HG03378 (cell line): ENCODE measurements at regions not wholly inside any gene's neighbourhood (a gene's known extent, or its start where the extent isn't known, plus 50 kb on each side); places are given as distances from the start of the nearest gene placed in this dataset.

Source experiments
- ATAC-seq: cut with Tn5 transposase; IDR thresholded peaks from one replicate; pipeline ENCODE4 v1.9.1; 2021; ENCODE audit warnings: mild to moderate bottlenecking, moderate library complexity; ENCODE audit not compliant: unreplicated experiment

DNA sequence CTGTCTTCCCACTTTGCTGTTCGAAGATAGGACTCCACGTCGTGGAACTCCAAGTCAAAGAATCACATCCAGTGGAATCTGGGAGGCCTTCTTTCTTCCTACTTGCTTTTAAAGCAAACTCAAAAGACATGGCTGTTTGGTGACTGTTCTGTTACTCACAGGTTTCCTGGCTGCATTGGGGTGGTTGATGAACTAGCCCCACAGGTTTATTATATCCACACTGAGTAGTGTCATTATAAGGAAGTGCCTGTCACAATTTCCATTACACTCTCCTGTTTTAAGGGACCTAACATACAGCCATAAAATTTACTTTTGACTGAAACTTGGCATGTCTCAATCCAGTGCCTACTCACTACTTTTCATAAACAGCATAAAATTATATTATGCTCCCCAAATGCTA is 287.3 kb upstream of the SP4 start:
- no peak for ATAC-seq

DNA sequence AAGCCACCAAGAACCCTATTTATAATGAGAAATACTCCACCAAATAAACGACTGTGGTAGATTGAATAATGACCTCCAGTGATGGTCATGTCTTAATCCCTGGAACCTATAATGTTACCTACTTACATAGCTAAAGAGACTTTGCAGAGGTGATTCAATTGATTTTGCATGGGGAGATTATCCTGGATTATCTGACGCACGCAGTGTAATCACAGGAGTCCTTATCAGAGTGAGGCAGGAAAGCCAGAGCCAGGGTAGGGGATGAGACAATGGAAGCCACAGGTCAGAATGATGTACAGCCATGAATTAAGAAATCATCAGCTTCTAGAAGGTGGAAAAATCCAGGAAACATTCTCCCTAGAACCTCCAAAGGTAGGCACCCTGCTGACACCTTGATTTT is 286.4 kb upstream of the SP4 start:
- ATAC-seq = no peak

DNA sequence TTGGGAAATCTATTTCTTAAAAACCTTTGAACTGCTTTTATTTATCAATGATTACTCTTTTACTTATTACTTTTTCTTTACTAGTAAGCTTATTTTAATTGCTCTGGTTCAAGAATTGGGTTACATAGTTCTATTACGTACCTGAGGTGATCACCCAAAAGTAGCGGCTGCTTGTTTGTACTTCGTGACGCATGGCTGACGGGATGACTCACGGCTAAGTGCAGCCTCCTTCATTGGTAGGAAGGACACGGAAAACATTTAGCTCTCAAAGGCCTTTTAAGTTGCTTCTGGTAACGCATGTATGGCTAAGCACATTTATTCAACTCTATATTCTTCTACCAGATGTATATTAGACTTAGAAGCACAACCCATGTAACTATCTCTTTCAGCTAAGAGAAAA is 285.8 kb upstream of the SP4 start:
- ATAC-seq = no peak

DNA sequence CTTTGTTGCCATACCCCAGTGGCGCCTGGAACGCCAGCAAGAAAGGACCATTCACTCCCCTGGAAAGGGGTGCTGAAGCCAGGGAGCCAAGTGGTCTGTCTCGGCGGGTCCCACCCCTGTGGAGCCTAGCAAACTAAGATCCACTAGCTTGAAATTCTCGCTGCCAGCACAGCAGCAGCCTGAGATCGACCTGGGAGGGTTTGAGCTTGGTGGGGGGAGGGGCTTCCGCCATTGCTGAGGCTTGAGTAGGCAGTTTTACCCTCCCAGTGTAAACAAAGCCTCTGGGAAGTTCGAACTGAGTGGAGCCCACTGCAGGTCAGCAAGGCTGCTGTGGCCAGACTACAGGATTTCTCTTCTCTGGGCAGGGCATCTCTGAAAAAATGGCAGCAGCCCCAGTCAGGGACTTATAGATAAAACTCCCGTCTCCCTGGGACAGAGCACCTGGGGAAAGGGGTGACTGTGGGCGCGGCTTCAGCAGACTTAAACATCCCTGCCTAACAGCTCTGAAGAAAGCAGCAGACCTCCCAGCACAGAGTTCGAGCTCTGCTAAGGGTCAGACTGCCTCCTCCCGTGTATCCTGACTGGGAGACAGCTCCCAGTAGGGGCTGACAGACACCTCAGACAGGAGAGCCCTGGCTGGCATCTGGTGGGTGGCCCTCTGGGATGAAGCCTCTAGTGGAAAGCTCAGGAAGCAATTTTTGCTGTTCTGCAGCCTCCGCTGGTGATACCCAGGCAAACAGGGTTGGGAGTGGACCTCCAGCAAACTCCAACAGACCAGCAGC is 281.1 kb upstream of the SP4 start:
- no peak for ATAC-seq

DNA sequence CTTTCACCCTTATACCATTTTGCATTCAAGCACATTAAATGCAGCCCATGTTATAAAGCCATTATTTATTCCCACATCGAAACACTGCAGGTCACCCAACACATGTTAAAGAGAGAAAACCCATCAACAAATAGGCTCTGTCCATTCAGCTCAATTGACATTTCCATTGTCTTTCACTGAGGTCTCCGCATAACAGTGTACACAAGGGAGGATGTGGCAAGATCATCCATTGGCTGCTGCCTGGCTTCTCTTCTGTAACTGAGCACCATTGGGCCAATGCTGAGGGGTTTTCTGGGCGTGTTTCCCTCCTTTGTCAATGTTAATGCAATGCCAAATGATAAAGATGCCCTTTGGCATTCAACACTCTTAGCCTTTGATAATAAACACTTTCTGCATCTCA is 278.1 kb upstream of the SP4 start:
- no peak for ATAC-seq

DNA sequence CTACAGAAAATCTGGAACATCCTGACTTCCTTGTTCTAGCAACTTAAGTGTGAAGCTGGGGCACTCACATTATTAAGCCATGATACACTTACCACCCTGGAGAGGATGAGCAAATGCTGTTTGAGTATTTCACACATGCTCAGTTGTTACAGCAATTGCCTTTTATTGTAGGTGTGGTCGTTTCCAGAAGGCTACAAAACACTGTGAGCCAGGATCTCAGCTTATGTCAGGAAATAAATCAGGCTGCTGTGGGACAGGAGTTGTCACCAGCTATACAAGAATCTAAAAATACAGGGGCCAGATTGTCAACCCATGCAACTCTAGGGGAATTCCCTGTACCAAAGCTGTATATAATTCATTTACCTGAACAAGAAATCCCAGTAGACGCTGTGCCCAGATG is 273.3 kb upstream of the SP4 start:
- no peak for ATAC-seq

DNA sequence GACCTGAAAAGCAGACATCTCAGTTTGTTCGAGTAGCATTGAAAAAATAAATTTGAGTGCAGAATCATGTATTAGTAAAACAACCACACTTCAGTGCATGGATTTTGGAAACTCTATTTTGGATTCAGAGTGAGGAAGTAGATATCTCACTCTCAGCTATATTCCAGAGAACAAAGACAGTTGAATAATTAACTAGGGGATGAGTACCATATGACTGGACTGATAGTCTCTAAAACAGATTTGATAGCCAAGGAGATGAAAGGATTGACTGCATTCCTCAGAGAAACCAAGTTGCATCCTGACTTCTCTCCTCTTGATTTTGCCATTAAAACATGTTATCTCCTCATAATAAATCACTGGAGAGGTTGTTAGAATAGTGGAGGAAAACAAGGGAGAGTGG is 268.4 kb upstream of the SP4 start:
- no peak for ATAC-seq

DNA sequence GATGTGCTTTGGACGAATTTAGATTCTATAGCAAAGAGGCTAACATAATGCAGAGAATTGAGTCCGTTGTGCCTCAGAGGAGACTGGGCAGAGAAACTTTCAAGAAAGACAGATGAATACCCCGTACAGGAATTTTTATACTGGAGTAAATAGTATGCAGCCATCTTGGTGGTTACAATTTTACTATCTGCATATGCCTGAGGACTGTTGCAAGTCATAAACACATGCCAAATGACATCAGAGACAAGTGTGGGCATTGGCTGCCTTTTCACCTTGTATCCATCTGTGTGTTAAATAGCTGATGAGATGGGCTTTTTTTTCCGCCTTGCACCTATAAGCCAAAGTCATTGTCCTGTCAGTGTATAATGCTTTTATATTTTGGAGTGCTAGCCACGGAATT is 267.5 kb upstream of the SP4 start:
- ATAC-seq = no peak

DNA sequence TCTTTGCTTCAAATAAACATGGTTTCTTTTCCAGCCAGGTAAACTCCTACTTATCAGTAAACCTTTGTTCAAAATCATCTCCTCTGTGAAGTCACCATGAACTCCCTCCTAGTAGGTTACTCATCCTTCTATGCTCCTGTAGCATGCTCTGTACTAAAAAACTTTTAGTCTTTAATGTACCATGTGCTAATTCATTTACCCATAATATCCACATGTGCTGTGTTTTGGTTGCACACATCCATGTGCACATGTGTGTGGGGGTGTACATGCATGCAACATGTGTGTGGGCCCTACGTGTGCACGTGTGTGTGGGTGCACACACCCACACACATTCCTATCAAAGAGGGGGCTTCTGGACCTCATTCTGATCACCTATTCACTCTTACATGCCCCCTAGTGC is 259.9 kb upstream of the SP4 start:
- no peak for ATAC-seq

DNA sequence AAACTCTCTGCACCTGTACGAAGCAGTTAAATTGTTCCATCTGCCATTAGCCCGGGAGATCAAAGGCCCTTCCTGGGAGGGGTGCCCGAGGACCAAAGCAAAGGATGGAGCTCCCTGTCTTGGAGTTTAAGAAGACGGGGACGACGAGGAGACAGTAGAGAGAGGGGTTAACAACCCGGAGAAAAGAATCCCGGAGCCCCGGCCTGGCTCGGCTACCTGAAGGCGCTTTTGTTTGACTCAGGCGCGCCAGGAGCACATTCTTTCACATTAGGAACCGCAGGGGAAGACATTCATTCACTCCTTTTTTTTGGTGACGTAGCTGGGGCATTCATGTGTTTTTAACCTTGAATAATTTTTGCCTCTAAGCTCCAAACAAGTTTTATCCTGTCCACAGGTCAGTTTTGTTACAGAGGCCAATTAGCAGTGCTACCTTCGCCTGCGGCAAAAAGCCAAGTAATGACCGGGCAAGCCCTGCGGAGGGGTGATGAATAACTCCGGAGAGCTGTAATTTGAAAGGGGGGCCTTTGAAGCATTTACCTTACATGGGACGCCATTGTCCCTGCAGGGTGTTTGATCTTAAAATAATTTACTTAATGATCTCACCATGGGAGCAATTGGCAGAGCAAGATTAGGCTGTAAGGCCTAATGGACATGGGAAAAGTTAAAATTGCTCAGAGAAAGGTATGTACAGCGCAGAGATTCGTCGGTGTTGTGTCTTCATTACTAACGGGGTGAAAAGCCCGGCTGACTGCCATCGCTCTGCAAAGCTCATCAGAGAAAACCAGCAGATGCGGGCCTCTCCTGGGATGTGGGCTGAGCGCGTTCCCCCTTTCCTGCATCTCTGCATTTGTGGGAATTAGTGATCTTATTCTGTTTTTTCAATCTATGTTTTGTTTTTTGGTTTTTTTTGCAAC is 258.0 kb upstream of the SP4 start:
- no peak for ATAC-seq

DNA sequence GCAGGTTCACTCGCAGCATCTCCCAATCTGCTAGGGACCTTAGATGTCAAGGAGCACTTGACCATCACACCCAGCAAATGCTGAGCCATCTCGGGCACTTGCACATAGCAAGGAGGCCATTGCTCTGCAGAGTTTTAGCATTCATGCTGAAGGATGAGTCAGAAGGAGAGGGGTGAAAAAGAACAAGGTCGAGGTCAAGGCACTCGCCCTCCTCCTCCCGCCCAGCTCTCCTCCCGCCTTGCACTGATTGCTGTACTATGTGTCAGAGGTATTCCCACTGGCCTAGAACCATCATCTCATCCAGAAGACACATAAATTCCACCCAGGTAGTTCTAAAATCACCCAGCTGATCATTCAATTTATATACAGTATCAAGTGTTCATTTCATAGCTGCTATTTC is 255.1 kb upstream of the SP4 start:
- no peak for ATAC-seq

DNA sequence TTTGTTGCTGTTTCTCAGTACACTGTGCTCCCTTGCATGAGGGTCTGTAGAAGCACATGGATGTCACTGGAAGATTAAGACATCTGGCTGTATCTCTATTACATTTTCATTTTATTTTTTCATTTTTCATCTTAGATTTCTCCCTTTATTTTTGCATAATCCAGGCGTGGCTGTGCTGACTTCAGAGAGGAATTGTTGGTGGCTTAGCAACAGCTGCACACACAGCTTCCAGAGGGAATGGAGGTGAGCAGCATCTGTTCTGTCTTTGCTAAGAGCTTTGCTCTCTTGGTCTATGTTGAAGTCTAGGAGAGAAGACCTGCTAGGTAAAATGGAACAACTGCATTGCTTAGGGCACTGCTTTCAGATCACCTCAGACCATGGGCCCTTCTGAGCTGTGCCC is 254.4 kb upstream of the SP4 start:
- ATAC-seq = no peak

DNA sequence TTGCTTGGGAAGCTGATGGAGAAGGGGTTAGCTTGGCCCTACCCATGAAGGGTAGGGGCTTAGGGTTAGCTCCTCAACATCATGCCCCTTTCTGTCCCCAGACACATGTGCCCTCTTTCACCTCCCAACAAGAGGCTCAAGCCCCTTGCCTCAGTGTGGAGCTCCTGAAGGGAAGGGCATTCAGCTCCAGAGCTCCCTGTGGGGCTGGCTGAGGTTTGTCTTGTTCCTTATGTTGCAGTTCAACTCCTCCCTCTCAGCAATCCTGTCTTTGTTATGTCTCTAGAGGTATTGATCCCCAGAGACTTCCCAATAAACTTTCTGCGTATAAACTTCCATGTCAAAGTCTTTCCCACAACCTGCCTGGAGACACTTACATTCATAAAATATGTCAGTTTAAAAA is 252.2 kb upstream of the SP4 start:
- ATAC-seq = no peak

DNA sequence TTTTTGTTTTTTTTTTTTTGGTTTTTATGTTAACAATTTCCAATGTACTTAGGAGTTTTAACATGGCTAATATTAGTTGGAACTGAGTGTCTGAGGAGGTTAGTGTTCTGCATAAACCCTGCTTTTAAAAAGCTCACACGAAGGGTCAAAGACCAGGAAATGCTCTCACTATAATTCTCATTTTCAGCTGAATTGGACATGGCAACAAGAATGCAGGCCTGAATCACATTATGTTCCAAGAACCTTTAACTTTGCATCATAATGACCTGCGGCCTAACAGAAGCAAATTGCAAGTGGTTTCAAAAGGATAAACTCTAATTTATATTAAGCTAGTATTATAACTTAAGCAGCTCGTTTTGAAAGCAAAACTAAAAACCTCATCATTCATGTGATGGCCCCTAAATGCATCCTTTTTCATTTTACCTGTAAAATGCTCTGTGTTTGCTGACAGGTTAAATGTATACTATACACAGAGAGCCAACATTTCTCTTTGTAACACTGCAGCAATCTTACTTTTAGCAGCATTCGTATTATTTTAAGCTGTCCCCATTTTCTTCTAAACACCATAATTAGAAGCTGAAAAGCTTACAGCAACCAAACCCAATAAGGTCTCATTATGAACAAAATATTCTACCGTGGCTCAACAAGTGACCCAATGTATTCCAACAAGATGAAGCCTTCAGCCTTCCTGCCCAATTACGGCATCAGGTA is 242.8 kb upstream of the SP4 start:
- no peak for ATAC-seq

DNA sequence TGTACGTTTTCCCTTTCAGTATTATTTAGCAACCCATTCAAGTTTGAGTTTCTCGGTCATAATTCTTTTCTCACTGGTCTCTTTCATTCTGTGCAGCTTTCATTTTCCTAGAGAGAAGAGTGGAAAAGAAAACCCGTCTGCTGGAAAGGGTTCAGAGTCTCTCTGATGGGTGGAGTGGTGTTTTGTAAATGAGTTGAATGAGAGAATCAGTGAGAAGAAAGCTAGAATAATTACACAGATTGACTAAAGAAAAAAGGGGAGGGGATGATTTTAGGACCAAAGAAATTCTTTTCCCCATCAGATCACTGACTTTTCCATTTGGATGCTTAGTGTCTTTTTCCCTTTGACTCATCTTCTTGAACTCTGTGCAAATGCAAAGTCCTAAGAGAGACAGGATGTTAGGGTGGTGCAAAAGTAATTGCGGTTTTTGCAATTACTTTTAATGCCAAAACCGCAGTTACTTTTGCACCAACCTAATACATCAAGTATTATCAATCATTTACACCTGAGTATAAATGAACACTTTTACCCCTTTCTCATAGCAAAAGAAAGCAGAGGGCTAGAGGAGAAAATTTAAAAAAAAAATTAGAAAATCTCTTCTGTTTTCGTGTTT is 242.1 kb upstream of the SP4 start:
- ATAC-seq = no peak

DNA sequence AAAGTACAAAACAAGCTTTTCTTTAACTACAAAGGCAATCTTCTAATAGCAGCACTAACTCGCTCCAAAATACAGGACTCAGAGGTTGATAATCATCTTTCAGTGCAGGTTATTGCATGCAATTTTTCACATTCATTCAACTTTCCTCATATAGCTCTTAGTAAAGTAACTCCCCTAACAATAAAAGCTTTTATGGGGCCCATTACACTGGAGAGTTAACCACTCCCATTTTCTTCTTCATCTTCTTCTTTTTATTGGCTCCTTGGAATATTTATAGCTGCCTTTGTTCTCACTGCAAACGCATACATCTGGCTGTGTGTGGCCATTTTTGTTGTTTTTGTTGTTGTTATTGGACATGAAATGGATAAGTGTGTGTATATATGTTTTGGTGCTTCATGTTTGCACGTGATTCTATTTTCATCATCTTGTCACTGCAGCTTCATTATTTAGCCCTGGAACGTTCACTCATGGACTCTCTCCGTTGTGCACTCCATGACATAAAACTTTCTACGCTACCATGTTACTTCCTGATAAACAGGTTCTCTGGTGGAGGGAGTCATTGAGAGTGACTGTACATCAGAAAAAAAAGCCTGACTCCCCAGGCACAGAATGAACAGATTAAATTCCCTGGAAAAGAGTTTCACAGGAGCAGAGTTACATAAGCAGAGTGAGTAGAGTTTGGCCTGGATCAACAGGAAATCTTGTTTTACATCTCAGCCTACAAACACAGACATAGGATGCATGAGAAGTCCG is 236.4 kb upstream of the SP4 start:
- no peak for ATAC-seq

DNA sequence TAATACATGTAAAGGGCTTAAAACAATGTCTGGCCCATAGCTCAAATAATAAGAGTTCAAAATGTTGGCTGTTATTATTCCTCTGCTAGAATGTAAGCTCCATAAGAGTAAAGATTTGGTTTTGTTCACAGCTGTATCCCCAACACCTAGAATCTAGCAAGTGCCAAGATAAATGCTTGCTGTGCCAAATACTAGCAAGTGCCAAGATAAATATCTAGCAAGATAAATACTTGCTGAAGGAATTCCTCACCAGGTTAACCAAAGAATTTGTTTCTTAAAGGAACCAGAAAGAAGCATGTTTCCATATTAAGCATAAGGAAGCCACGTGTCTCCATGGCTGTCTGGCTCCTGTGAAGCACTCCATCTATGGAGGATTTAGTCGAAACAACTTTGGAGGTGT is 235.2 kb upstream of the SP4 start:
- ATAC-seq = no peak

DNA sequence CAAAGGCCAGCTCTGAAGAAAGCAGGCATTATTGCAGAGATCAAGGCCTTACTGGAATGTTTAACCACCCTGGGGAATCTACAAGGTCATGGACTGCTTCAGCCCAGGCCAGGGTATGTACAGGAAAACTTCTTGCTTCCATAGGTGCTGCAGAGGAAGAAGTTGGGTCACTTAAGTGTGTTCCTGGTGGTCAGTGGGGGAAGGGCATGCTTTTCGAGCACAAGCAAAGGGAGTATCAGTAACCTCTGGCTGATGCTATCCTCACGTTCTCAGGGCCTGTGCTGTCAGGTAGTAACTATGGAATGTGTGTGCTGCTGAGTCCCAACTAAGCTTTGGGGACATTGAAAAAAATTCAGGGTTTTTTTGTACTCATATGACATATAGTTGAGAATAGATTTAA is 234.0 kb upstream of the SP4 start:
- no peak for ATAC-seq

DNA sequence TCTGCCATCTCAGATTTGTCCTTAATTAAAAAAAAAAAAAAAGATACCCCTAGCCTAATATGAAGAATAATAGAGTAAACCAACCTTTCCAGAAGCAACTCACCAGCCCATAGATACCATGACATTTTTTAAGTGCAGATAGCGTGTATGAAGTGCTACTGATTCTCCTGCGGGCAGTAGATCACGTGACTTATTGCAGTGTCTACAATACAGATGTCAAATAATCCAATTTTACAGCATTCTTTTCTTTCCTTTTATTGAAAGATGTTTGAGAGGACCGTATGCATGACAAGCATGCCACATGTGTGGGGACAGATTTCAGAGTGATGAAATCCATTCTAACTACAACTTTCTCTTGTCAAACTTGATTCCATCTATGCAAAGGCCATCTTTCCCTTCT is 232.9 kb upstream of the SP4 start:
- ATAC-seq = no peak

DNA sequence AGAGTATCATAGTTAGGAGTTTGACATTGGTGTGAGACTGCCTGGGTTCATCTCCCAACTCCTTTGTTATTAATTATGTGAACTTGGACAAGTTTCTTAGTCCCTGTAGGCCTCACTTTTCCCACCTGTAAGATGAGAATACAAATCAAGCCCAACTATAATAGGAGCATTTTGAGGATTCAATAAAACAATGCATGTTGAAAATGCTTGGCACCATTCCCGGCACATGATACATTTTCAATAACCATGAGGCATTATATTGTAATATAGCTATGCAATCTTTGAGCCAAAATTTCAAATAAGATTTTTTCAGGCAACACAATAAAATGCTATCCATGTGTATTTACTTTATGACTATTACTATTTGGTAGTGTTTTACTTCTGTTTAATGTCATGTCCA is 229.0 kb upstream of the SP4 start:
- ATAC-seq = no peak

DNA sequence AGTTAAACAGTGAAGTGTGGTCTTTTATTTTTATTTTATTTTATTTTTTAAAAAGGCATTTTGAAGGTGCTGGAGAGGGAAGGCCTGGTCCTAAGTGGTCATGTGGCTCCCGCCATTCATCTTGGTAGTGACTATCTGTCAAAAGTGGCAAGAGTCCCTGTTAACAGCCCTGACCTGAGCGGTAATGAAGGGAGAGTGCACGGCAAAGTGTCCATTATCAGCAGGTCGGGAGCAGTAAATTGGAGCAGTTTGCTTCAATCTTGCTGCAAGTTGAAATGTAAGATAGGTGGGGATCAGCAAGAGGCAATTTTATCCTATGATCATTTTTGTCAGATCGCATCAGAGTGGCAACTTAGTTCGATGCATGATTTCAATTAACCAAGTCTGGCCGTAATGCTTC is 227.4 kb upstream of the SP4 start:
- ATAC-seq = no peak
